CD14-positive monocyte (primary cell): ENCODE measurements at regions not wholly inside any gene's neighbourhood (a gene's known extent, or its start where the extent isn't known, plus 50 kb on each side); places are given as distances from the start of the nearest gene placed in this dataset.

Source experiments
- DNase-seq, 3 donors: peaks; one replicate each; pipeline ENCODE4 v3.0.0-alpha.2; 2011 to 2022
- H2AFZ ChIP-seq: 2 replicates; pipeline ENCODE4 v1.6.0; 2012; ENCODE audit warnings: mild to moderate bottlenecking, low read depth, low read length, inconsistent platforms; ENCODE audit not compliant: insufficient read depth, poor library complexity, severe bottlenecking
- H3K27ac ChIP-seq, 2 donors: 1 replicate in 1 of 2; 2 replicates in 1 of 2; pipeline ENCODE4 v1.5.1; 2012 to 2013; ENCODE audit warnings: low read length in 2 of 2, control low read depth in 1 of 2, inconsistent platforms in 1 of 2, low read depth in 1 of 2, mild to moderate bottlenecking in 1 of 2
- H3K27me3 ChIP-seq, 2 donors: one replicate each; pipeline versions ENCODE4 v1.6.0 to v1.6.1; 2011 to 2013; ENCODE audit warnings: low read length in 2 of 2; ENCODE audit not compliant: control insufficient read depth in 2 of 2, insufficient read depth in 2 of 2
- H3K36me3 ChIP-seq, 2 donors: replicated peaks in 1 of 2; 1 replicate in 1 of 2; 2 replicates in 1 of 2; pipeline versions ENCODE4 v1.5.1 to v1.6.1; 2012 to 2013; ENCODE audit warnings: low read length in 2 of 2, control low read depth in 1 of 2, inconsistent platforms in 1 of 2, mild to moderate bottlenecking in 1 of 2; ENCODE audit not compliant: insufficient read depth in 2 of 2, control insufficient read depth in 1 of 2
- H3K4me1 ChIP-seq, 2 donors: 1 replicate in 1 of 2; 2 replicates in 1 of 2; pipeline versions ENCODE4 v1.5.1 to v1.6.1; 2012 to 2013; ENCODE audit warnings: low read length in 2 of 2, control low read depth in 1 of 2, inconsistent platforms in 1 of 2, mild to moderate bottlenecking in 1 of 2, moderate library complexity in 1 of 2; ENCODE audit not compliant: insufficient read depth in 2 of 2, control insufficient read depth in 1 of 2
- H3K4me2 ChIP-seq: replicated peaks from 2 replicates; pipeline ENCODE3; 2012; ENCODE audit warnings: low read length, moderate library complexity, mild to moderate bottlenecking; ENCODE audit not compliant: poor library complexity, severe bottlenecking; ENCODE audit errors: extremely low read depth
- H3K4me3 ChIP-seq, 3 experiments: fragments of 200-600 bp in 1 of 3; sonication (generic) in 1 of 3; replicated peaks in 1 of 3; 1 replicate in 2 of 3; 2 replicates in 1 of 3; pipeline ENCODE4 v1.5.1; 2011 to 2013; ENCODE audit warnings: low read length in 3 of 3, mild to moderate bottlenecking in 3 of 3, control low read depth in 2 of 3, low read depth in 2 of 3, inconsistent platforms in 1 of 3, moderate library complexity in 1 of 3
- H3K79me2 ChIP-seq: 2 replicates; pipeline ENCODE4 v1.6.0; 2012; ENCODE audit warnings: mild to moderate bottlenecking, control low read depth, inconsistent platforms, low read length, moderate library complexity; ENCODE audit not compliant: insufficient read depth
- H3K9ac ChIP-seq: 2 replicates; pipeline ENCODE4 v1.6.0; 2017; ENCODE audit warnings: low read length, mild to moderate bottlenecking; ENCODE audit not compliant: insufficient read depth, poor library complexity, severe bottlenecking
- H3K9me3 ChIP-seq, 2 donors: replicated peaks in 1 of 2; 1 replicate in 1 of 2; 2 replicates in 1 of 2; pipeline versions ENCODE4 v1.5.1 to v1.6.1; 2012 to 2013; ENCODE audit warnings: low read length in 2 of 2, control low read depth in 1 of 2; ENCODE audit not compliant: control insufficient read depth in 1 of 2, insufficient read depth in 1 of 2
- H4K20me1 ChIP-seq: 2 replicates; pipeline ENCODE4 v1.6.0; 2012; ENCODE audit warnings: mild to moderate bottlenecking, low read length, control low read depth, moderate library complexity; ENCODE audit not compliant: insufficient read depth
- H3K27ac Mint-ChIP-seq, 7 donors: one replicate each; pipeline ENCODE4 v1.8.0; 2020; ENCODE audit warnings: mild to moderate bottlenecking in 7 of 7, mixed read lengths in 7 of 7, moderate library complexity in 6 of 7, inconsistent platforms in 2 of 7
- H3K27me3 Mint-ChIP-seq, 3 donors: one replicate each; pipeline ENCODE4 v1.8.0; 2021 to 2022; ENCODE audit warnings: low read depth in 3 of 3, mild to moderate bottlenecking in 3 of 3, mixed read lengths in 3 of 3, moderate library complexity in 3 of 3, inconsistent platforms in 1 of 3
- H3K36me3 Mint-ChIP-seq, 2 donors: one replicate each; pipeline ENCODE4 v1.8.0; 2020; ENCODE audit warnings: mixed read lengths in 2 of 2, inconsistent platforms in 1 of 2, mild to moderate bottlenecking in 1 of 2
- H3K4me1 Mint-ChIP-seq: one replicate; pipeline ENCODE4 v1.8.0; 2020; ENCODE audit warnings: mild to moderate bottlenecking, mixed read lengths
- H3K4me3 Mint-ChIP-seq, 2 donors: one replicate each; pipeline ENCODE4 v1.8.0; 2020; ENCODE audit warnings: mild to moderate bottlenecking in 2 of 2, mixed read lengths in 2 of 2, moderate library complexity in 1 of 2
- H3K9me3 Mint-ChIP-seq, 7 donors: one replicate each; pipeline ENCODE4 v1.8.0; 2020 to 2022; ENCODE audit warnings: mixed read lengths in 7 of 7, mild to moderate bottlenecking in 6 of 7, moderate library complexity in 6 of 7, inconsistent platforms in 2 of 7
- CTCF ChIP-seq: fragments of 200-600 bp; IDR thresholded peaks from one replicate; pipeline ENCODE4 v1.8.0; 2022; ENCODE audit warnings: antibody characterized with exemption, mild to moderate bottlenecking
- WGBS: methylation state at CpG from one replicate; pipeline ENCODE4 v1.1.5; 2013; ENCODE audit warnings: missing lambda C conversion rate; ENCODE audit not compliant: insufficient coverage; 5-methylcytosine and 5-hydroxymethylcytosine counted together
- intact Hi-C, 2 donors: fragments of 100-400 bp; cut with micrococcal nuclease; formaldehyde crosslinking; loops; one replicate each; pipeline versions ENCODE4 v1.15.0 to v1.15.1; 2023

GRCh38 chr6:222468-222867 is 69.8 kb upstream of the DUSP22 start:
- no peak overlapping the region for H2AFZ ChIP-seq
- DNase-seq, result no peak
- Mint-ChIP-seq H3K27ac (no peak overlapping the region), H3K4me3 (no peak overlapping the region), H3K36me3 (no peaks in the 10 kb centered on the region), H3K9me3 (peaks cover 0 to 8% (median 0%) of the 10 kb centered on the region in 7 donors), H3K27me3 (peaks cover 1 to 7% (median 3%) of the 10 kb centered on the region in 3 donors), H3K4me1 (peaks cover 56% of the 10 kb centered on the region)
- no peaks in the 10 kb centered on the region for H4K20me1 ChIP-seq
- no peaks in the 10 kb centered on the region for H3K9me3 ChIP-seq
- no peak for TF ChIP-seq CTCF
- no peak overlapping the region for H3K27ac ChIP-seq
- peaks cover 47 to 56% of the 10 kb centered on the region in 2 donors for H3K4me1 ChIP-seq
- H3K4me2 ChIP-seq, result no peak overlapping the region
- H3K27me3 ChIP-seq, result no peaks in the 10 kb centered on the region
- H3K36me3 ChIP-seq, result no peaks in the 10 kb centered on the region
- WGBS, result no CpG with 5 or more reads among the region's 5 CpGs
- intact Hi-C loops, result loop anchor here in 1 of 2 donors (5.0 kb wide), 3 partner anchors 35 to 115 kb away; no protein-coding TSS in a partner anchor
- H3K4me3 ChIP-seq, result no peak overlapping the region
- H3K9ac ChIP-seq, result no peak overlapping the region
- no peaks in the 10 kb centered on the region for H3K79me2 ChIP-seq

GRCh38 chr6:223136-223535 is 69.2 kb upstream of the DUSP22 start:
- Mint-ChIP-seq H3K27ac (peak overlapping the region in 1 of 7 donors; percentile 33), H3K4me3 (no peak overlapping the region), H3K9me3 (peaks cover 0 to 11% (median 0%) of the 10 kb centered on the region in 7 donors), H3K36me3 (no peaks in the 10 kb centered on the region), H3K4me1 (peaks cover 55% of the 10 kb centered on the region), H3K27me3 (peaks cover 1 to 7% (median 3%) of the 10 kb centered on the region in 3 donors)
- intact Hi-C loops, result loop anchor here in 1 of 2 donors (5.0 kb wide), 3 partner anchors 34 to 114 kb away; no protein-coding TSS in a partner anchor
- H3K27ac ChIP-seq, result no peak overlapping the region
- H3K27me3 ChIP-seq, result no peaks in the 10 kb centered on the region
- no peak for TF ChIP-seq CTCF
- no peak overlapping the region for H3K4me3 ChIP-seq
- H3K9me3 ChIP-seq, result no peaks in the 10 kb centered on the region
- no peaks in the 10 kb centered on the region for H3K36me3 ChIP-seq
- H3K4me1 ChIP-seq, result peaks cover 47 to 56% of the 10 kb centered on the region in 2 donors
- no peak overlapping the region for H3K9ac ChIP-seq
- no peak overlapping the region for H3K4me2 ChIP-seq
- no peak overlapping the region for H2AFZ ChIP-seq
- DNase-seq, result no peak
- 98% methylated on average over 5 of the region's 9 CpGs for WGBS
- no peaks in the 10 kb centered on the region for H3K79me2 ChIP-seq
- no peaks in the 10 kb centered on the region for H4K20me1 ChIP-seq
